CD1c-positive myeloid dendritic cell (primary cell): ENCODE measurements at regions not wholly inside any gene's neighbourhood (a gene's known extent, or its start where the extent isn't known, plus 50 kb on each side); places are given as distances from the start of the nearest gene placed in this dataset.

Experiments
- DNase-seq: peaks from one replicate; pipeline ENCODE4 v3.0.0-alpha.2; 2016; ENCODE audit errors: extremely low spot score

GRCh38 chr15:36468746-36469145 lies 110.7 kb upstream of the CDIN1 start:
- DNase-seq, result no peak

DNA sequence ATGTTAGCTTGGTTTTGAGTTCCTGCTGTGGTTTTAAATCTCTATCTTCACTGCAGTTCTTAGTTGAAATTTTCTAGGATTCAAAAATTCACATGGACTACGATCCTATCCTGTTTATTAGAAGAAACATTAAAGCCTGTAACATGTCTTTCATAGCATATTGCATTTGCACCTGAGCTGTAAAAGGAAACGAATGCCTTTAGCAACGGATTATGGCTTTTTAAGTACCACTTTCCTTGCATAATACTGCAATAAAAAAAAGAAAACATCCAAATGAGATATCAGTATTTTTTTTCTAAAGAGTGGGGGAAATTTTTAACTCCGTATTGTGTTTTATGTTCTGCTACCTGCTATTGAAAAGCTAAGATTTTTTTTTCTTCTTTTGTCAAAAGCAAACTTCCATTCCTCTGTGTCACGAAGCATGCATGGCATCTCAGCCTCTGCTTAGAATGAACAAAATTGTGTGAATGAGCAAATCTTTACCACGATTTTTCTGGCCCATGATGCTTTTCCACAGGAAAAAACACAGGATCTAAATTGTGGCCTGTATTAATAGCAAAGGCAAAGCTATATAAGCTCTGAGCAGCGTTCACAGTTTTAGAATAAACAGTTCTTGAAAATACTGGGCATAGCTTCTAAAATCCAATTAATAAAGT lies 110.0 kb upstream of the CDIN1 start:
- no peak for DNase-seq

GRCh38 chr15:36472672-36473071 lies 106.8 kb upstream of the CDIN1 start:
- DNase-seq, result no peak

DNA sequence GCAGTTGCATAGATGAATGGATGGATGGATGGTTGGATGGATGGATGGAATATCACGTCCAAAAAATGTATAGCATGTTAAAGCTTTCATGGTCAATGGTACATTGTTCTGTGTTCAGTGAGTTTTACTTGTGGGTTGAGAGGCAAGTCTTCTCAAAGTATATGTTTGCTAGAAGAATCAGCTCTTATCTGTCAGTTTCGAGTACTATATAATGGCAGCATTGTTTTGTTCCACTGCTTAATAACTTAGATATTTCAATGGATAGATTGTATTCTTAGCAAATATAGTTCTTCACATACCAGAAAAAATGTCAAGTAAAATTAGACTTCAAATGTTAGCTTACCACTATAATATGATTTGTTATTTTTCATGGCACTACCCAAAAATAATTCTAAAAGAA lies 100.9 kb upstream of the CDIN1 start:
- no peak for DNase-seq

GRCh38 chr15:36479200-36479896 lies 100.1 kb upstream of the CDIN1 start:
- no peak for DNase-seq

- DNase-seq, result no peak
Observed at GRCh38 chr15:36481156-36481555, 98.3 kb upstream of the CDIN1 start.

GRCh38 chr15:36483409-36483808 lies 96.0 kb upstream of the CDIN1 start:
- DNase-seq, result no peak

DNA sequence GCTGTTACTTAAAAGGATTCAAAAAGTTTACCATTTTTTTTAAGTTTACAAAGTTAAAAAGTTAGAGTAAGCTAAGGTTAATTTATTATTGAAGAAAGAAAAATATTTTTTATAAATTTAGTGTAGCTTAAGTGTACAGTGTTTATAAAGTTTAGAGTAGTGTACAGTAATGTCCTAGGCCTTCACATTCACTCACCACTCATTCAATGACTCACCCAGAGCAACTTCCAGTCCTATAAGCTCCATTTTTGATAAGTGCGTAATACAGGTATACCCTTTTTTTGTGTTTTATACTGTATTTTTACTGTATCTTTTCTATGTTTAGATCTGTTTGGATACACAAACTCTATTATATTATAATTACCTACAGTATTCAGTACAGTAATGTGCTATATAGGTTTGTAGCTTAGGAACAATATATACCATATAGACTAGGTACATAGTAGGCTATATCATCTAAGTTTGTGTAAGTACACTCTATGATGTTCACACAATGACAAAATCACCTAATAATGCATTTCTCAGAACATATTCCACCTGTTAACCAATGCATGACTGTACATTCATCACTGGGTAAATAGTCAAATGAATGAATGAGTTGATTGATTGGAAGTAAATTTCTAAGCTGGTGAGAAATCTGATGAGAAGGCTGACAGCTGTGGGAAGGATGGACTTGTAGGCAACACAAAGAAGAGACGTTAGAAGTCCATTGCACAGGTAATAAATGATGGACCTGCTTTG lies 95.2 kb upstream of the CDIN1 start:
- DNase-seq, result no peak

DNA sequence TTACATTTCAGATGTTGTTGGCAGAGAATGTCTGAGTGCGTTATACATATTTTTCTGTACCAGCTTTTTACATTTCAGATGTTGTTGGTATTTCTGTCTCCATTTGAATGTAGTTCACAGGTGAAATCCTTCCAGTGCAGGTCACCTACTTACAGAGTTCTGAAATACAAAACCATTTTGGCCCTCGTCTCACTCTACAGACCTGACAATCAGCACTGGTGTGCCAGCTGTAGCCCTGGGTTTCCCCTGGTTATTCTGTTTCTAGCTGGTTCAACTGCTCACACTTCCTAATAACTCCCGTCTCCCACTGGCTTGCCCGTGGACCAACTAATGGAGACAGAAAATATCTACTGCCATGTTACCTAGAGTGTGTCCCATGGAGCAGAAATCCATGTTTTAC lies 87.5 kb upstream of the CDIN1 start:
- DNase-seq, result no peak

DNA sequence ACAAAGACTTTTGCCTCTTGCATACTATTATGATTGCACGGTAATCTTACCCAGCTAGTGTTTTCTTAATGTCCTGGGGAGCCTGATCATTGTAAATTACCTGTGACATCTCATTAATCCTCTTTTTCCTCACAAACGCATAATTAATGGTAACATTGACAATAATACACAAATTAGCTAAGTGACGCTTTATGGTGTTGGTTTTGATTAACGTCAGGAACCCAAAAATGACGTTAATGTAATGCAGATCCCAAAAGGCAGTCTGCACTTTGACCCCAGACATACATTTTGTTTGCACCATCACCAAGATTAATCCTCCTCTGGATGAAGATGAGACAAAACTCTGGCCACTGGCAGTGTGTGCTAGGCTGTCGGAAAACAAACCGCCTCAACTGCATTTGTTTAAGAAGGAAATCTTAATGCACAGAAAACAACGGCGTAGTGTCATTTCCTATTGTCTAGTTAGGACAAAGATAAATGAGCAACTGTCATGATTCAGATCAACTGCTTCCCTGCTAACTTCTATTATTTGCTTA lies 83.9 kb upstream of the CDIN1 start:
- DNase-seq, result no peak

DNA sequence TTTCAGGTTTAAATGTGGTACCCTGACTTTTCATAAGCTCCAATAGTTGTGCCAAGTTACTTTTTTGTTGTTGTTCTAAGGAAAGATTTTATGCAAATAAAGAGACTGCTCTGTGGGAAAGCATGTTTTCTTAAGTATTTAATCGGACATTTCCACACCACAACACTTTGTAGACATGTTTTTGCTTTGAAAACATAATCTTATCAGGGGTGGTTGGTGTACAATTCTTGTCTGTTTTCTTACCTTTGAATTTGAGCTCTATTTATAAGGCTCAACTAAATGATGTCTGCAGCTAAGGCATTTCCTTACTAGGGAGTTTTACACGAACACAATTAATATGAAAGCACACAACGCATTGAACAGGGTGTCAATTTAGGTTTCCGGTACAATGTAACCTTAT lies 81.5 kb upstream of the CDIN1 start:
- DNase-seq, result no peak

- no peak for DNase-seq
Observed at GRCh38 chr15:36498401-36498800, 81.0 kb upstream of the CDIN1 start.

GRCh38 chr15:36498916-36499315 lies 80.5 kb upstream of the CDIN1 start:
- DNase-seq, result no peak

GRCh38 chr15:36499412-36500389 lies 79.7 kb upstream of the CDIN1 start:
- no peak for DNase-seq

DNA sequence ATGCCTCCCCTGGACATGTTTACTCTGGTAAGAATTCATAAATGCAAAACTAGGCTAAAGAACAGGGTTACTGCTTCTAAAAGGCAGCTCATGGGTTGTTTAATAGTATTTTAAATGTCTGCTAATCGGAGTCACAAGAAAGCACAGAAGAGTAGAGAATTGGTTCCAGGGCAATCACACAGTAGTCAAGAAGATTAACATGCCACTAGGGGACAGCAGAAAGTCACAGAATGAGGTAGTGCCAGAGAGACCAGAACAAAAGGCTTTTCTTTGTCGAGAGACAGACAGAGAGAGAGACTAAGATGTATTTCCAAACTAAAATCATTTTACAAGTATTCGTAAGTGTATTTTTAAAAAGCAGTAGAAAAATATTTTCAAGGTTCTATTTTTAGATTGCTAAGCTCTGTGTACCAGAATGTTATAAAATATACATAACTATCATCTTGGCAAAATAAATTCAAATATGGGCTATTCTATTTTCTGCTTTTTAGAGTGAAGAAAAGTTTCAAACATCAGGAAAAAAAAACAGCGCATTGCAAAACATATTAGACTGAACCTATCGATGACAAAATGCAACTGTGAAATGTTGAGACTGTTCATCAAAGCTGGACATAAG lies 78.3 kb upstream of the CDIN1 start:
- DNase-seq, result peak; percentile 16

DNA sequence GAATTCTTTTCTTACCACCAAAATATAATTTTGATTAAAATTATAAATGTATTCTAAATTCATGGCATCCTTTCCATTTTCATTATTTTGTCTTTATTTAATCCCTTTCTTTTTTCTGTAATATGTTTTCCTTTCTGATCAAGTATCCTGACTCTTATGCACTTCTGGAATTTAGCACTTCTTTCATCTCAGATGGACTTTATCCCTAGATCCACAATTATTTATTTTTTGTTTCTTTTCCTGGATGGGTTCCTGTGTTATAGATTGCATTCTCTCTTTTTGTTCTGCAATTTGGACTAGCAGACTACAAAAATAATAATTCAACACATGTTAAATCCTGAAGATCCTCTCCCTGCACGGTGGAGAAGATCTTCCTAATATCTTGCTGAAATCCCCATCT lies 76.9 kb upstream of the CDIN1 start:
- no peak for DNase-seq

DNA sequence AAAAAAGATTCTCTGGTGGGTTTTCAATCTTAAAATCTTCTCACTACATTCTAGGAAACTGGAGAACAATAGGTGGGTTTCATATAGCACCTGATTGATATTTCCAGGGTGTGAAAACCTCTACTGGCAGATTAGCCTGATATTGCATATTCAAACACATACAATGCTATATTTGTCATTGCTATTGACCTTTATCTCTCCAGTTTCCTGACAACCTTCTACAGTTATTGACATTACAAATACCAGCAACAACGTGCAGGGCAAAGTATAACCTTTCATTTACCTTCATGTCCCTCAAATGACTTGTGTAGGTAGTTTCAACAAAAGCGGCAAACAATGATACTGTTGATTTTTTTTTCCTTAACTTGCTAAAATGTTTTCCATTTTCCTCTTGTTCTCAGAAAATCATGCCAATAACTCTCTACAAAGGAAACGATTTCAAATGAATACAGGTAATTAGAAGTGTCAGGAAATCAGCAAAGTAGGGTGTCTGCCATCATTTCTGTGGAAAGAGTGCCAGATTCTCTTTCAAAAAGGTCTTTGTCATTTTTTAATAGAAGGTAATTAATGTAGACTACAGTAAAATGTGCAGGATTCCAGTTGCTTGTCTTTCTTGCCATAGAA lies 72.6 kb upstream of the CDIN1 start:
- DNase-seq, result no peak

GRCh38 chr15:36507458-36507857 lies 72.0 kb upstream of the CDIN1 start:
- no peak for DNase-seq

DNA sequence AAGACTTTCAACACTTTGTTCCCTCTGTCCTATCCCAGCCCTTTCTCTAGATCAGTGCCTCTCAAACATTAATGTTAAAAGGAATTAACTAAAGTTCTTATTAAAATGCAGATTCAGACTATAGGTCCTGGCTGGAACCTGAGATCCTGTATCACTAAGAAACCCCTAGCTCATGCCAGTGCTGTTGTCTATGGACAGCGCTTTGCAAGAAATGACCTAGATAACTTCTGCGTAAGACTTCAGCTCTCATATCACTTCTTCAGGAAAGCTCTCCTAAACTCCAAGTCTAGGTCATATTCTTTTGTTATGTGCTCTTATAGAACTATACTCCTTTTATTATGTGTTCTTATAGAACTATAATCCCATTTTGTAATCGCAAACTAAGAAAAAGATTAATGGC lies 67.8 kb upstream of the CDIN1 start:
- DNase-seq, result no peak

DNA sequence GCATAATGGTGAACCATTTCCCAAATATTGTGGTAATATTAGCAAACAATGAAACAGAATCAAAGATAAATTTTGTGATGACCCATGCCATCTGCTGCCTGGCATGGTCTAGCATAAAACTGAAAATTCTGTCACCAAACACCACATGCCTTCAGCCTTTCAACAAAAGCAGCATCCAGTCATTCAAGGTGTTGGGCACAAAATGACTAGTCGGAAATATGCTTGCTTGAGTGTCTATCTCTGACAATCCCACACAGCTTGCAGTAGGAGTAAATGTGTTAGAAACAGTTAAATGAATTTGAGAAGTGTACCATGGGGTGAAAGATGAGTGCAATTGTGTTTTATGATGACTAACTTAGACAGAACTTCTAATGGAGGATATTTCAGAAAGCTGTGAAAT lies 61.7 kb upstream of the CDIN1 start:
- no peak for DNase-seq

DNA sequence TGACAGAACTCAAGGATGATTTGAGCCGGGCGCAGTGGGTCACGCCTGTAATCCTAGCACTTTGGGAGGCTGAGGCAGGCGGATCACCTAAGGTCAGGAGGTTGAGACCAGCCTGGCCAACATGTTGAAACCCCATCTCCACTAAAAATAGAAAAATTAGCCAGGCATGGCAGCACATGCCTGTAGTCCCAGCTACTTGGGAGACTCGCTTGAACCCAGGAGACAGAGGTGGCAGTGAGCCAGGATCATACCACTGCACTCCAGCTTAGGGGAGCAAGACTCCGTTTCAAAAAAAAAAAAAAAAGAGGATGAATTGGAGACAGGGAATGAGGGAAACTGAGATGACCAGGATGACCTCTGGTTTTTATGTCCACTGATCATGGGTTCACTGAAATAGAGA lies 60.4 kb upstream of the CDIN1 start:
- no peak for DNase-seq
